Peyer's patch (tissue), 4 donors: ENCODE measurements at regions not wholly inside any gene's neighbourhood (a gene's known extent, or its start where the extent isn't known, plus 50 kb on each side); places are given as distances from the start of the nearest gene placed in this dataset.

Experiments used
- DNase-seq, 3 donors: peaks; one replicate each; pipeline ENCODE4 v3.0.0-alpha.2; 2017 to 2019
- H3K27ac ChIP-seq, 4 donors: fragments of 200-600 bp; sonication (generic); one replicate each; pipeline ENCODE4 v1.5.1; 2016 to 2019
- H3K27me3 ChIP-seq, 2 donors: fragments of 200-600 bp; sonication (generic); one replicate each; pipeline ENCODE4 v1.5.1; 2019
- H3K36me3 ChIP-seq, 3 donors: fragments of 200-600 bp; sonication (generic); one replicate each; pipeline ENCODE4 v1.5.1; 2016 to 2019
- H3K4me1 ChIP-seq, 4 donors: fragments of 200-600 bp; sonication (generic); one replicate each; pipeline ENCODE4 v1.5.1; 2016 to 2019
- H3K4me3 ChIP-seq, 4 donors: fragments of 200-600 bp; sonication (generic); 1 replicate in 3 of 4; 2 replicates in 1 of 4; pipeline ENCODE4 v1.5.1; 2016 to 2019; ENCODE audit warnings: mild to moderate bottlenecking in 1 of 4
- H3K9me3 ChIP-seq, 4 donors: fragments of 200-600 bp; sonication (generic); one replicate each; pipeline ENCODE4 v1.5.1; 2016 to 2019; ENCODE audit warnings: mild to moderate bottlenecking in 1 of 4
- CTCF ChIP-seq, 6 experiments: fragments of 450-650 bp in 4 of 6; fragments of 200-600 bp in 2 of 6; sonication (generic) in 1 of 6; IDR thresholded peaks; one replicate each; pipeline ENCODE4 v1.5.1; 2017 to 2019; ENCODE audit warnings: antibody characterized with exemption in 6 of 6, mild to moderate bottlenecking in 3 of 6, moderate library complexity in 1 of 6
- POLR2A ChIP-seq, 2 donors: fragments of 450-650 bp; IDR thresholded peaks; one replicate each; pipeline ENCODE4 v1.5.1; 2017; ENCODE audit warnings: antibody characterized with exemption in 2 of 2, mild to moderate bottlenecking in 2 of 2, moderate library complexity in 2 of 2

GRCh38 chr3:1469687-1470086 lies 376.9 kb downstream of the CNTN6 start:
- TF ChIP-seq CTCF (IDR thresholded peaks at IDR 0.05) (no peak), POLR2A (IDR thresholded peaks at IDR 0.05) (no peak)
- H3K27ac ChIP-seq, result no peak overlapping the region
- DNase-seq, result no peak
- H3K27me3 ChIP-seq, result no peaks in the 10 kb centered on the region
- no peaks in the 10 kb centered on the region for H3K9me3 ChIP-seq
- H3K4me3 ChIP-seq, result no peak overlapping the region
- no peaks in the 10 kb centered on the region for H3K36me3 ChIP-seq
- no peaks in the 10 kb centered on the region for H3K4me1 ChIP-seq

GRCh38 chr3:1477669-1478068 lies 384.8 kb downstream of the CNTN6 start:
- Histone ChIP-seq H3K27ac (no peak overlapping the region), H3K4me3 (no peak overlapping the region), H3K27me3 (no peaks in the 10 kb centered on the region), H3K4me1 (no peaks in the 10 kb centered on the region), H3K36me3 (no peaks in the 10 kb centered on the region), H3K9me3 (no peaks in the 10 kb centered on the region)
- DNase-seq, result no peak
- TF ChIP-seq POLR2A (IDR thresholded peaks at IDR 0.05) (no peak), CTCF (IDR thresholded peaks at IDR 0.05) (no peak)

- no peak overlapping the region for H3K4me3 ChIP-seq
- H3K36me3 ChIP-seq, result no peaks in the 10 kb centered on the region
- H3K27me3 ChIP-seq, result no peaks in the 10 kb centered on the region
- no peak for DNase-seq
- H3K27ac ChIP-seq, result no peak overlapping the region
- no peaks in the 10 kb centered on the region for H3K9me3 ChIP-seq
- TF ChIP-seq POLR2A (IDR thresholded peaks at IDR 0.05) (no peak), CTCF (IDR thresholded peaks at IDR 0.05) (no peak)
- H3K4me1 ChIP-seq, result no peaks in the 10 kb centered on the region
Observed at GRCh38 chr3:1495466-1495865, 402.6 kb downstream of the CNTN6 start.

- Histone ChIP-seq H3K9me3 (no peaks in the 10 kb centered on the region), H3K27ac (no peak overlapping the region), H3K4me3 (no peak overlapping the region), H3K4me1 (no peaks in the 10 kb centered on the region), H3K27me3 (no peaks in the 10 kb centered on the region), H3K36me3 (no peaks in the 10 kb centered on the region)
- TF ChIP-seq POLR2A (IDR thresholded peaks at IDR 0.05) (no peak), CTCF (IDR thresholded peaks at IDR 0.05) (no peak)
- no peak for DNase-seq
Observed at GRCh38 chr3:1499694-1500093, 406.9 kb downstream of the CNTN6 start.

GRCh38 chr3:1501406-1502115 lies 408.7 kb downstream of the CNTN6 start:
- no peak overlapping the region for H3K4me3 ChIP-seq
- H3K4me1 ChIP-seq, result no peaks in the 10 kb centered on the region
- DNase-seq, result no peak
- no peak overlapping the region for H3K27ac ChIP-seq
- TF ChIP-seq POLR2A (IDR thresholded peaks at IDR 0.05), result no peak
- no peak for TF ChIP-seq CTCF (IDR thresholded peaks at IDR 0.05)
- no peaks in the 10 kb centered on the region for H3K9me3 ChIP-seq
- no peaks in the 10 kb centered on the region for H3K36me3 ChIP-seq
- H3K27me3 ChIP-seq, result no peaks in the 10 kb centered on the region

GRCh38 chr3:1506090-1506489 lies 413.3 kb downstream of the CNTN6 start:
- H3K27ac ChIP-seq, result no peak overlapping the region
- no peaks in the 10 kb centered on the region for H3K36me3 ChIP-seq
- no peaks in the 10 kb centered on the region for H3K27me3 ChIP-seq
- no peak for DNase-seq
- TF ChIP-seq POLR2A (IDR thresholded peaks at IDR 0.05) (no peak), CTCF (IDR thresholded peaks at IDR 0.05) (no peak)
- no peaks in the 10 kb centered on the region for H3K9me3 ChIP-seq
- H3K4me1 ChIP-seq, result no peaks in the 10 kb centered on the region
- no peak overlapping the region for H3K4me3 ChIP-seq
